HEK293 (cell line): ENCODE measurements at regions not wholly inside any gene's neighbourhood (a gene's known extent, or its start where the extent isn't known, plus 50 kb on each side); places are given as distances from the start of the nearest gene placed in this dataset.

ENCODE experiments used
- CTCF ChIA-PET: fragments of 350-600 bp; formaldehyde crosslinking; extraction: SDS; loops from one replicate; lab custom pipeline; 2021; ENCODE audit warnings: antibody characterized with exemption; lab: Yijun Ruan, JAX
- POLR2A ChIA-PET: fragments of 300-600 bp; formaldehyde crosslinking; extraction: SDS; loops from one replicate; lab custom pipeline; 2020; ENCODE audit warnings: antibody characterized with exemption, inconsistent platforms; lab: Yijun Ruan, JAX
- H3K27ac ChIP-seq: fragments of 200-500 bp; sonication (Bioruptor generic); 2 replicates; pipeline ENCODE4 v1.5.1; 2014; ENCODE audit warnings: low read depth, low read length, control low read depth, inconsistent platforms; ENCODE audit errors: extremely low read depth
- H3K36me3 ChIP-seq, 2 experiments: fragments of 200-500 bp in 1 of 2; sonication (Bioruptor generic) in 1 of 2; 1 replicate in 1 of 2; 2 replicates in 1 of 2; pipeline ENCODE4 v1.5.1; 2014 to 2017; ENCODE audit warnings: inconsistent platforms in 2 of 2, low read length in 2 of 2; ENCODE audit not compliant: control insufficient read depth in 2 of 2, insufficient read depth in 1 of 2
- H3K4me1 ChIP-seq: fragments of 200-500 bp; sonication (Bioruptor generic); 2 replicates; pipeline ENCODE4 v1.5.1; 2014; ENCODE audit warnings: mild to moderate bottlenecking, low read length, inconsistent platforms; ENCODE audit not compliant: control insufficient read depth, insufficient read depth
- H3K4me3 ChIP-seq: 2 replicates; pipeline ENCODE4 v1.5.1; 2011; ENCODE audit warnings: low read depth, mild to moderate bottlenecking, control low read depth, low read length, moderate library complexity
- H3K9me3 ChIP-seq: fragments of 200-500 bp; sonication (Bioruptor generic); 2 replicates; pipeline ENCODE4 v1.5.1; 2014; ENCODE audit warnings: low read depth, low read length, inconsistent platforms; ENCODE audit not compliant: control insufficient read depth, insufficient read depth
- EGR2 ChIP-seq: fragments of 450-650 bp; formaldehyde crosslinking; IDR thresholded peaks from 2 replicates; pipeline ENCODE4 v1.5.1; 2016; ENCODE audit warnings: low read depth, missing biosample characterization, missing genetic modification characterization
- GFI1B ChIP-seq: fragments of 450-650 bp; formaldehyde crosslinking; IDR thresholded peaks from 2 replicates; pipeline ENCODE4 v1.5.1; 2016; ENCODE audit warnings: missing biosample characterization, missing genetic modification characterization
- SCRT2 ChIP-seq: fragments of 450-650 bp; formaldehyde crosslinking; IDR thresholded peaks from 2 replicates; pipeline ENCODE4 v1.5.1; 2016; ENCODE audit warnings: missing biosample characterization, missing genetic modification characterization
- SP7 ChIP-seq: fragments of 450-650 bp; formaldehyde crosslinking; IDR thresholded peaks from 2 replicates; pipeline ENCODE4 v1.5.1; 2016; ENCODE audit warnings: missing biosample characterization, missing genetic modification characterization
- TSHZ1 ChIP-seq: fragments of 450-650 bp; formaldehyde crosslinking; IDR thresholded peaks from 2 replicates; pipeline ENCODE4 v1.5.1; 2016; ENCODE audit warnings: missing biosample characterization, missing genetic modification characterization, borderline replicate concordance
- ZBTB10 ChIP-seq: fragments of 450-650 bp; formaldehyde crosslinking; IDR thresholded peaks from 2 replicates; pipeline ENCODE4 v1.5.1; 2016; ENCODE audit warnings: missing biosample characterization, missing genetic modification characterization
- ZBTB49 ChIP-seq: fragments of 450-650 bp; formaldehyde crosslinking; IDR thresholded peaks from 2 replicates; pipeline ENCODE4 v1.5.1; 2016; ENCODE audit warnings: missing biosample characterization, missing genetic modification characterization, low read depth
- ZNF112 ChIP-seq: fragments of 450-650 bp; formaldehyde crosslinking; IDR thresholded peaks from 2 replicates; pipeline ENCODE4 v1.5.0; 2017; ENCODE audit warnings: missing biosample characterization, missing genetic modification characterization
- ZNF155 ChIP-seq: fragments of 450-650 bp; formaldehyde crosslinking; IDR thresholded peaks from 2 replicates; pipeline ENCODE4 v1.5.1; 2016; ENCODE audit warnings: missing biosample characterization, missing genetic modification characterization
- ZNF473 ChIP-seq: fragments of 450-650 bp; formaldehyde crosslinking; IDR thresholded peaks from 2 replicates; pipeline ENCODE4 v1.5.1; 2017; ENCODE audit warnings: missing biosample characterization, missing genetic modification characterization
- ZNF664 ChIP-seq: fragments of 450-650 bp; formaldehyde crosslinking; IDR thresholded peaks from 2 replicates; pipeline ENCODE4 v1.5.1; 2016; ENCODE audit warnings: missing biosample characterization, missing genetic modification characterization
- ZNF791 ChIP-seq: fragments of 450-650 bp; formaldehyde crosslinking; IDR thresholded peaks from 2 replicates; pipeline ENCODE4 v1.5.1; 2016; ENCODE audit warnings: missing biosample characterization, missing genetic modification characterization
- ZNF792 ChIP-seq: fragments of 450-650 bp; formaldehyde crosslinking; IDR thresholded peaks from 2 replicates; pipeline ENCODE4 v1.5.1; 2016; ENCODE audit warnings: missing biosample characterization, missing genetic modification characterization
- TF ChIP-seq, protein P1 (sequence below): fragments of 450-650 bp; formaldehyde crosslinking; IDR thresholded peaks from 2 replicates; pipeline ENCODE4 v1.5.1; 2016; ENCODE audit warnings: missing biosample characterization, missing genetic modification characterization

- TF ChIP-seq TSHZ1 (tag by site-specific recombination) (no peak), SP7 (tag by site-specific recombination) (no peak), ZNF664 (tag by site-specific recombination) (no peak), ZNF792 (tag by site-specific recombination) (no peak), ZBTB10 (tag by site-specific recombination) (no peak), EGR2 (tag by site-specific recombination) (no peak), ZNF473 (no peak), GFI1B (tag by site-specific recombination) (no peak), ZNF155 (tag by site-specific recombination) (no peak)
- TF ChIP-seq, protein P1, sequence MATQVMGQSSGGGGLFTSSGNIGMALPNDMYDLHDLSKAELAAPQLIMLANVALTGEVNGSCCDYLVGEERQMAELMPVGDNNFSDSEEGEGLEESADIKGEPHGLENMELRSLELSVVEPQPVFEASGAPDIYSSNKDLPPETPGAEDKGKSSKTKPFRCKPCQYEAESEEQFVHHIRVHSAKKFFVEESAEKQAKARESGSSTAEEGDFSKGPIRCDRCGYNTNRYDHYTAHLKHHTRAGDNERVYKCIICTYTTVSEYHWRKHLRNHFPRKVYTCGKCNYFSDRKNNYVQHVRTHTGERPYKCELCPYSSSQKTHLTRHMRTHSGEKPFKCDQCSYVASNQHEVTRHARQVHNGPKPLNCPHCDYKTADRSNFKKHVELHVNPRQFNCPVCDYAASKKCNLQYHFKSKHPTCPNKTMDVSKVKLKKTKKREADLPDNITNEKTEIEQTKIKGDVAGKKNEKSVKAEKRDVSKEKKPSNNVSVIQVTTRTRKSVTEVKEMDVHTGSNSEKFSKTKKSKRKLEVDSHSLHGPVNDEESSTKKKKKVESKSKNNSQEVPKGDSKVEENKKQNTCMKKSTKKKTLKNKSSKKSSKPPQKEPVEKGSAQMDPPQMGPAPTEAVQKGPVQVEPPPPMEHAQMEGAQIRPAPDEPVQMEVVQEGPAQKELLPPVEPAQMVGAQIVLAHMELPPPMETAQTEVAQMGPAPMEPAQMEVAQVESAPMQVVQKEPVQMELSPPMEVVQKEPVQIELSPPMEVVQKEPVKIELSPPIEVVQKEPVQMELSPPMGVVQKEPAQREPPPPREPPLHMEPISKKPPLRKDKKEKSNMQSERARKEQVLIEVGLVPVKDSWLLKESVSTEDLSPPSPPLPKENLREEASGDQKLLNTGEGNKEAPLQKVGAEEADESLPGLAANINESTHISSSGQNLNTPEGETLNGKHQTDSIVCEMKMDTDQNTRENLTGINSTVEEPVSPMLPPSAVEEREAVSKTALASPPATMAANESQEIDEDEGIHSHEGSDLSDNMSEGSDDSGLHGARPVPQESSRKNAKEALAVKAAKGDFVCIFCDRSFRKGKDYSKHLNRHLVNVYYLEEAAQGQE: no peak
Observed at GRCh38 chr1:30300669-30301068, 422.7 kb downstream of the MATN1 start (continued).

- Histone ChIP-seq H3K4me3 (no peak overlapping the region), H3K9me3 (no peaks in the 10 kb centered on the region), H3K36me3 (no peaks in the 10 kb centered on the region), H3K4me1 (no peaks in the 10 kb centered on the region), H3K27ac (no peak overlapping the region)
- POLR2A ChIA-PET: no interaction called here
- TF ChIP-seq SCRT2 (peak; percentile 26; the same call in 1 of the 2 replicates), ZBTB49 (tag by site-specific recombination) (no peak), ZNF791 (tag by site-specific recombination) (no peak), ZNF112 (tag by site-specific recombination) (no peak)
- CTCF ChIA-PET: interaction anchor here (0.6 to 0.7 kb wide), 2 partner anchors 10 to 250 kb away, joined by 3 read pairs; no protein-coding TSS in a partner anchor
Observed at GRCh38 chr1:30299393-30299792, 424.0 kb downstream of the MATN1 start.
